ENCODE measurements at regions not wholly inside any gene's neighbourhood (a gene's known extent, or its start where the extent isn't known, plus 50 kb on each side); places are given as distances from the start of the nearest gene placed in this dataset.

- in situ Hi-C loops (cut with MboI; ENCODE audit: low sequenced_read_pairs) (no loop called here), dilution Hi-C loops (cut with HindIII; ENCODE audit: low sequenced_read_pairs, unreplicated experiment) (no loop called here), intact Hi-C loops (cut with micrococcal nuclease) (no loop called here)
- Histone ChIP-seq H3K56ac (ENCODE audit: extremely low read depth, insufficient read depth, low read length) (no peak overlapping the region), H3K4ac (ENCODE audit: low read depth, low read length) (no peak overlapping the region), H2AK5ac (ENCODE audit: low read depth, low read length) (no peak overlapping the region), H3K9ac (ENCODE audit: low read depth, low read length) (no peak overlapping the region), H3K36me3 (ENCODE audit: control insufficient read depth, insufficient read depth, low read length) (no peaks in the 10 kb centered on the region), H4K20me1 (ENCODE audit: insufficient read depth, low read length) (no peaks in the 10 kb centered on the region), H3K18ac (ENCODE audit: low read depth, low read length) (no peak overlapping the region), H2AFZ (replicated peaks; ENCODE audit: low read length, poor library complexity) (no peak overlapping the region), H3K27me3 (ENCODE audit: control insufficient read depth, insufficient read depth, low read length) (no peaks in the 10 kb centered on the region), H3K9me3 (ENCODE audit: control insufficient read depth, insufficient read depth, low read length) (no peaks in the 10 kb centered on the region), H2BK5ac (ENCODE audit: low read depth, low read length, poor library complexity, severe bottlenecking) (no peak overlapping the region), H4K5ac (ENCODE audit: low read depth, low read length) (no peak overlapping the region), H3K4me1 (ENCODE audit: control insufficient read depth, insufficient read depth, low read length) (no peaks in the 10 kb centered on the region), H2BK15ac (ENCODE audit: low read depth, low read length) (no peak overlapping the region), H3K14ac (replicated peaks; ENCODE audit: low read depth, low read length) (no peak overlapping the region), H3K4me3 (ENCODE audit: insufficient read depth, low read depth, low read length) (no peak overlapping the region), H2AK9ac (replicated peaks; ENCODE audit: low read depth, low read length, poor library complexity) (no peak overlapping the region), H4K8ac (ENCODE audit: low read depth in 2 of 2, low read length in 2 of 2) (no peak overlapping the region), H3K9me1 (ENCODE audit: insufficient read depth, low read length) (no peaks in the 10 kb centered on the region), H3K23ac (ENCODE audit: low read depth, low read length) (no peak overlapping the region), H3K79me1 (ENCODE audit: low read depth in 1 of 2, low read length in 2 of 2) (no peaks in the 10 kb centered on the region), H2BK120ac (ENCODE audit: low read depth, low read length) (no peak overlapping the region), H2BK20ac (ENCODE audit: low read depth, low read length) (no peak overlapping the region), H4K91ac (ENCODE audit: insufficient read depth, low read depth, low read length) (no peak overlapping the region), H3K4me2 (ENCODE audit: low read depth, low read length) (no peak overlapping the region), H3K27ac (ENCODE audit: insufficient read depth, low read length) (no peak overlapping the region)
- POLR2A ChIA-PET (ENCODE audit: unreplicated experiment): no interaction called here
- no peak for ATAC-seq (ENCODE audit: low read depth)
- CTCF ChIA-PET: no interaction called here
- BruUV-seq (replicated peaks): no TSS peak
- no peak for TF ChIP-seq NFE2L2 (IDR thresholded peaks at IDR 0.05; ENCODE audit: low read depth, low read length)
- no peak for TF ChIP-seq RAD21 (IDR thresholded peaks at IDR 0.05; ENCODE audit: low read length)
- no peak for TF ChIP-seq MAZ (IDR thresholded peaks at IDR 0.05; ENCODE audit: borderline replicate concordance, low read depth, low read length)
- no peak for TF ChIP-seq USF2 (IDR thresholded peaks at IDR 0.05; ENCODE audit: low read depth, low read length)
- TF ChIP-seq FOS (IDR thresholded peaks at IDR 0.05; ENCODE audit: low read depth, low read length): no peak
- TF ChIP-seq, protein P1, sequence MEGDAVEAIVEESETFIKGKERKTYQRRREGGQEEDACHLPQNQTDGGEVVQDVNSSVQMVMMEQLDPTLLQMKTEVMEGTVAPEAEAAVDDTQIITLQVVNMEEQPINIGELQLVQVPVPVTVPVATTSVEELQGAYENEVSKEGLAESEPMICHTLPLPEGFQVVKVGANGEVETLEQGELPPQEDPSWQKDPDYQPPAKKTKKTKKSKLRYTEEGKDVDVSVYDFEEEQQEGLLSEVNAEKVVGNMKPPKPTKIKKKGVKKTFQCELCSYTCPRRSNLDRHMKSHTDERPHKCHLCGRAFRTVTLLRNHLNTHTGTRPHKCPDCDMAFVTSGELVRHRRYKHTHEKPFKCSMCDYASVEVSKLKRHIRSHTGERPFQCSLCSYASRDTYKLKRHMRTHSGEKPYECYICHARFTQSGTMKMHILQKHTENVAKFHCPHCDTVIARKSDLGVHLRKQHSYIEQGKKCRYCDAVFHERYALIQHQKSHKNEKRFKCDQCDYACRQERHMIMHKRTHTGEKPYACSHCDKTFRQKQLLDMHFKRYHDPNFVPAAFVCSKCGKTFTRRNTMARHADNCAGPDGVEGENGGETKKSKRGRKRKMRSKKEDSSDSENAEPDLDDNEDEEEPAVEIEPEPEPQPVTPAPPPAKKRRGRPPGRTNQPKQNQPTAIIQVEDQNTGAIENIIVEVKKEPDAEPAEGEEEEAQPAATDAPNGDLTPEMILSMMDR (conservative IDR thresholded peaks at IDR 0.05; ENCODE audit: low read depth, low read length): no peak
- no peak for TF ChIP-seq MXI1 (IDR thresholded peaks at IDR 0.05; ENCODE audit: borderline replicate concordance, low read depth, low read length)
- TF ChIP-seq POLR2A (IDR thresholded peaks at IDR 0.05; ENCODE audit: low read depth, low read length): no peak
- TF ChIP-seq, protein P2, sequence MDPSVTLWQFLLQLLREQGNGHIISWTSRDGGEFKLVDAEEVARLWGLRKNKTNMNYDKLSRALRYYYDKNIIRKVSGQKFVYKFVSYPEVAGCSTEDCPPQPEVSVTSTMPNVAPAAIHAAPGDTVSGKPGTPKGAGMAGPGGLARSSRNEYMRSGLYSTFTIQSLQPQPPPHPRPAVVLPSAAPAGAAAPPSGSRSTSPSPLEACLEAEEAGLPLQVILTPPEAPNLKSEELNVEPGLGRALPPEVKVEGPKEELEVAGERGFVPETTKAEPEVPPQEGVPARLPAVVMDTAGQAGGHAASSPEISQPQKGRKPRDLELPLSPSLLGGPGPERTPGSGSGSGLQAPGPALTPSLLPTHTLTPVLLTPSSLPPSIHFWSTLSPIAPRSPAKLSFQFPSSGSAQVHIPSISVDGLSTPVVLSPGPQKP (IDR thresholded peaks at IDR 0.05; ENCODE audit: borderline replicate concordance, low read depth, low read length): no peak
- no peak for TF ChIP-seq RFX5 (IDR thresholded peaks at IDR 0.05; ENCODE audit: low read depth, low read length)
- no peak for DNase-seq
- WGBS, 2 experiments (ENCODE audit: extremely low coverage in 2 of 2, insufficient read length in 1 of 2): no CpG with 5 or more reads among the region's 4 CpGs
Observed at GRCh38 chrX:124435616-124436015, 89.3 kb downstream of the SH2D1A start.
